HG02885 (cell line): ENCODE measurements at regions not wholly inside any gene's neighbourhood (a gene's known extent, or its start where the extent isn't known, plus 50 kb on each side); places are given as distances from the start of the nearest gene placed in this dataset.

Experiments used
- ATAC-seq: cut with Tn5 transposase; IDR thresholded peaks from one replicate; pipeline ENCODE4 v1.9.1; 2021; ENCODE audit warnings: mild to moderate bottlenecking; ENCODE audit not compliant: unreplicated experiment, poor library complexity

- ATAC-seq = no peak
These were observed 143.3 kb downstream of the SIPA1L2 start for GRCh38 chr1:232486454-232487207.

- no peak for ATAC-seq
These were observed 143.9 kb downstream of the SIPA1L2 start for GRCh38 chr1:232486006-232486405.

- no peak for ATAC-seq
These were observed 145.1 kb downstream of the SIPA1L2 start for GRCh38 chr1:232484856-232485255.

- no peak for ATAC-seq
These were observed 146.1 kb downstream of the SIPA1L2 start for GRCh38 chr1:232483826-232484225.

- ATAC-seq = no peak
These were observed 148.8 kb downstream of the SIPA1L2 start for GRCh38 chr1:232481091-232481490.

GRCh38 chr1:232477728-232478127, 152.2 kb downstream of the SIPA1L2 start:
- ATAC-seq = no peak

DNA sequence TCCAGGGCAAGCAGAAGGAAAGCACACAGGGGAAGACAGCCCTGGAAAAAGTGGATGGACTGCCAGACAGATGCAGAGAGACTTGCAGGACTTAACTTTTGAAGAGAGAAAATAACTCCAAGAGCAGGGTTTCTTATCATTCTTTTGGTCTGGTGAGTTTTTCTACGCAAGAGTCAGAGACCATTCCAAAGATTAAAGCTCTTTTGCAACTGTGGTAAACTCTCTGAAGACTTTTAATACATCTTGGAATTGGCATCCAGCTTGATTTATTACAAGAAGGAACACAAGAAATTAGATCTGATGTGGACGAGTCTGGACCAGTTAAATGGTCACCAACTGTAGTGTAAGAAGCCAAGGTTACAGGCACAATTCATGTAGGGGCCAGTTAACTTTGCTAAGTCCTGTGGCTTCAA, 153.4 kb downstream of the SIPA1L2 start:
- ATAC-seq = no peak

DNA sequence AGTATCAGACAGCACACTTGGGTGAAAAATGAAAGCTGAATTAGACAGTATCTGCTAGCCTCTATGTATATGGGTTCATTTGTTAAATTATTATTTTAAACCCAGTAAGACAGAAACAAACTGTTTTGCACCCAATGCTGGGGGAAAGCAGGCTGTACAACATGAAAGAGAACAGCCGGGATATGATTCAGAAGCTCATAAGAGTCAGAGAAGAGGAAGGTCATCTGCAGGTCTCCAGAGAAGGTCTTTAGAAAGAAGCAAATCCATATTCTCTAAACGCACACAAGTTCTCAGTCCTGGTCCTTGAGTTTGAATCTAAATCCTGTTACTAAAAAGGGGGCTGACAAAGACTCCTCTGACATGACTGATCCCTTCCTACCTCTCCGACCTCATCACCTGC, 155.1 kb downstream of the SIPA1L2 start:
- no peak for ATAC-seq

GRCh38 chr1:232473900-232474299, 156.0 kb downstream of the SIPA1L2 start:
- ATAC-seq = no peak

- no peak for ATAC-seq
These were observed 156.6 kb downstream of the SIPA1L2 start for GRCh38 chr1:232473324-232473723.

GRCh38 chr1:232472485-232473041, 157.4 kb downstream of the SIPA1L2 start:
- ATAC-seq = no peak

DNA sequence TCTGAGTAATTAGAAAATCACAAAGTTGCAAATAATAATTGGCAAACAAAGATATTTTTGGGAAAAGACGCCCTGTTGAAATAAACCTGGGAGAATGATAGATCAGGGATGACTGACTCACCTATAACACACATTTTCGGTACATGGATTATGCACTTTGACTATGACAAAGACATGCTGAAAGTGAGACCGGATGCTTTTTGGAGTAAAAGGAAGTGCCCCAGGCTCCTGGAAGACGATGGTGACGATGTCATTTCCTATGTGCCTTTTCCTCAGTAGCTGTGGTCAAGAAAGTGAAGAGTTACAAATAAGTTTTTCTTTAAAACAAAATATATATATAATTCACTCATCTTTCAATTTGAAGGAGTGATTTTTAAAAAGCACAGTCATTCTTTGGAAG, 158.7 kb downstream of the SIPA1L2 start:
- no peak for ATAC-seq

DNA sequence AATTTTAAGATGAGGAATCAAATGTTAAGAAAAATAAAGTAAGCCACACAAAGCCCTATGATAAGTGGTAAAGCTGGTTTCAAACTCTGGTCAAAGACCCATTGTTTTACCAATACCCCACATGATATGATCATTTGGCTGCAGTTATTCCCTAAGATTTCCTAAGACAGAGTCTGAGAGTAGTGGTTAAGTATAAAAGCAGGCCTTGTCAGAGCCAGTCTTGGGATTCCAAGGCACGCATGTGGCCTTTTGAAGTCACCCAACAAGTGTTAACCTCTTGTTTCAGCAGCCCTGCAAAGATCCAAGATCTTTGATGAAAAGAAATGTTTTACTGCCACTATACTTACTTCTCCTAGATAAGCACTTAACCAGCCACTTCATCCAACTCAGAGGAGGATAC, 159.2 kb downstream of the SIPA1L2 start:
- no peak for ATAC-seq

GRCh38 chr1:232468249-232468648, 161.7 kb downstream of the SIPA1L2 start:
- ATAC-seq = no peak

DNA sequence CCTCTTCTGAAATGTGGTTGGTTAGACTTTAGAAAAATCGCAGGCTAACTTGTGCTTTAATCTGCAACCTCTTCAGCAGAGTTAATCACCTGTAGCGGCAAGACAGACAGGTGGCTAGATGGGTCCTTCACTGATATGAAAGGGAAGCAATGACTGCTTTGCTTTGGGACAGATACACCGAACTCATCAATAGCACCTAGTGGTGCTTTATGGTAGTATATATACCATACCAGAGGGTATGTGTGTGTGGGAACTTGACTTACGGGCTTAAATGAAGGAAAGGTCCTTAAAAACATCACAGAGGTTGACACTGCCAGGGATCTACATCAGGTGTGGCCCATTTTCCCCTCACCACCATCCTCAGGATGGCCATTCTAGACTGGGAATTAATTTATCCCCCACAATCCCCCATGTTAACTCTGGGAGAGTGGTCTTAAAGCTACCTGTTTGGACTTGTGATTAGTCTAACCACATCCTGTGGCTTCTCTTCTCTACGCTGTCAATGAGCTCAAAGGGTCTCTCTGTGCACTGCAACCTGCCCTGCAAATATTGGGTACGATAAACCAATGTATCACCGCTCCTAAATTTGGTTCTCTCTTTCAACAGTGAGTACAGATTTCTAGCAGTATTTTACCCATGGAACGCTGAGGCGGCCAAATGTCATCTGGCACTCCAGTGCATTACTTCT, 162.7 kb downstream of the SIPA1L2 start:
- ATAC-seq = no peak

DNA sequence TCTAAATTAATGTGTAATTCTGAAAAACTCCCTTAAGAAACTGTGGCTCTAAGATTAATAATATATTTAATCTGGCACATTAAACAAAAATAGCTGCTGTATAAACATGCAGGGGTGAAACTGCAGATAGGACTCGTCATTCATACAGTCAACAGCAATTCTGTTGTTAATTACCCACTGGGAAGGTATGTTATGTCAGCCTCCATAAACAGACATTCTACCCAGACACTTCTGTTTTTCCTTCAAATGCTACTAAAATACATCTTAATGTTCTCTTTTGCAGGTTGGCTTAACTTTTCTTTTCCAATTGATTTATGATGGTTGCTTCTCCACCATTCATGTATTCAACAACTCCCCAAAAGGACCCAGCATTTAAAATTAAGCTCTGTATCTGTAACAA, 165.6 kb downstream of the SIPA1L2 start:
- ATAC-seq = no peak

DNA sequence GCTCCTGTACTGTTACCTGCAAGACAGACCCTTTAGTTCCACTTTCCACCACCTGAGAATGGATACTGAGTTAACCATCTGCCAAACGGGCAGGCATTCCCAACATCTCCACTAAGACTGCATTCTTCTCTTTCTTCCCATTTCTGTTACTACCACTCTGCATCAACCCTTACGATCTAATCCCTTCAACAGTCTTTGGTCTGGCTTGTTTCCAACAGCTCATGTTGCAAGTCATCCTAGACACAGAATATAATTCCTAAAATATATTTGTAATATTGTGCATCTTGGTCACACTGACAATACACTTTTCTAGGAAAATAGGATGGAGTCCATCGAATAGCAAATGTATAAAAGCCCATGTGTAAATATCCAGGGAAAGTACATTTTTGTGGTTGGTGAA, 166.7 kb downstream of the SIPA1L2 start:
- ATAC-seq = no peak

DNA sequence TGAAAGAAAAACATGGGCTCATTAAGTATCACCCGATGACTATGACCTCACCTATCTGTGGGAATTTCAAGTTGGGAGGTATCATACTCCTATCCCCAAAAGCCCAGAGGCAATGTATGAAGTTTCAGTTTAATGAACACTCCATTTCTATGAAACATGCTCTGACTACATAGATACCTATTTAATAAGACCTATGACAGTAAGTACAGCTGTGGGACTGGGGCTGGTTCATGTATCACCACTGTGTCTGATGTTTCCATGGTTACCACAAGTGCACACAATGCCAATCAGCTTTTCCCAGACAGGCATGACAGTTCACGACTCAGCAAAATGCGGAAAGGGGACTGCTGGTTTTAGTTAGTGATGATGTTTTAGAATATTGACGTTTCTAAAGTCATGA, 167.7 kb downstream of the SIPA1L2 start:
- no peak for ATAC-seq

DNA sequence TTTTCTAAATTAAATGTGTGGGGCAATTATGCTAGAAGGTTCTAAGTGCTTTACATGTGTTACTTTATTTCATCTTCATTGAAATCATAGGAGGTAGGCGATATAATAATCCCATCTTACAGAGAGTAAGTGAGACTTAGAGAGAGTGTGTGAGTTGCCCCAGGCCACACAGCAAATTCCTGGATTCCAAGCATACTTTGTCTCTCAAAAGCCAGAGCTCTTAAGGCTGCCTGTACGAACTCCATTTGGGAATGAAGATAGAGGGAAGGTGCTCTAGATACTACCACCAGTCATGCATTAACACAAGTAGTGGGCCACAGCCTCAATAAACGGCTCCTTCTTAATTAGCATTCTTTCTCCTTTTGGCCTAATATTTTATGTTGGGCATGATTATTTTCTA, 170.1 kb downstream of the SIPA1L2 start:
- ATAC-seq = no peak

GRCh38 chr1:232459087-232459486, 170.8 kb downstream of the SIPA1L2 start:
- no peak for ATAC-seq

DNA sequence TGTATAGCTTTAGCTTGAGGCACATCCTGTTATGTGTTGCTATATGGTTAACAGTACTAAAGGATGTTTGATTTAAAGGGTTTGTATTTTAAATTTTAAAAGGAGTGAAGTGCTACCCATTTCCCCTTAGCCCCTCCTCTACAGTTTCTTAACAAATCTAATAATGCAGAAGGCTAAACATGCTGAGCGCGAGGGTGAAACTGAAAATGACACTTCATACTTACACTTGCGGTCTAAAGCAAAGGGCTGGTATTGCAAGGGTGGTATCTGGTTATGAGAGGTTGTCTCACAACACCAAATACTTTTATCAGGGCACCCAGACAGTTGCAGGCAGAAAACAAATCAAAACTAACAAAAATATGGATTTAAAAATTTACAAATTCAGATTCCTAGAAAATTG, 172.3 kb downstream of the SIPA1L2 start:
- peak; percentile 82 for ATAC-seq

DNA sequence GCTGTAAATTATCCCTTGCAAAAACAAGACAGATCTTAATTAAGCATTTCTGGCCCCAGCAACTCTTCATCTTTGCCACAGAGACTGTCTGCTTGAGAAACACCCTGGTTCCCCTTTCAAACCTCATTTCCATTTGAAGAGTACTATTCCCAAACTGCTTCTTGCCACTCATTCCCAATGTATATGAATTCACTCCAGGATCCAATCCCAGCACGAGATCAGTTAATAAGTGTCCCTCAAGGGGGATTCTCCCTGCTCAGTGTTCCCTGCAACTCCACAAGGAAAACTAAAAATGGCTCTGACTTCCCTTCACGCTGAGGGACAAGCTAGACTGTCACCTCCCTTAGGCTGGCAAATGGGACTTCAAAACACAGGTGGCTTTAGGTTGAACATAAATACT, 173.2 kb downstream of the SIPA1L2 start:
- ATAC-seq = no peak
